ENCODE measurements at regions not wholly inside any gene's neighbourhood (a gene's known extent, or its start where the extent isn't known, plus 50 kb on each side); places are given as distances from the start of the nearest gene placed in this dataset.

DNA sequence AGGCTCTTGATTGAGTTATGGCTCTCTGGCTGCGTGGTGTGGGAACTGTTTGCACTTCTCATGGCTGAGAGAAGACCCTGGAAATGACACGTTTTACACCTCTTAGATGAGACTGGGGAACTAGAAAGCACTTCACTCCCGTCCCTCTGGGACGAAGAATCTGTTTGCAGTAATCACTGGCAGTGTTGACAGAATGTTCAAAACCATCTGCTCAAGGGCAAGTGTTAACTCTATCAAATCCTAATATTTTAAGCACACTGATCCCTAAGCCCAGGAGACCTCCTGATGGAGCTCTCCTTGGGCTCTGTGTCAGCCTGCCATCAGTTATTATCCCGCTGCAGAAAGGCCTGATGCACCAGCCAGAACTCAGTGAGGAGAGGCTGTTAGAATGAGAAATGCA lies 323.8 kb upstream of the DNAJC19 start:
- DNase-seq (ENCODE audit: extremely low read depth, low read depth): no peak

DNA sequence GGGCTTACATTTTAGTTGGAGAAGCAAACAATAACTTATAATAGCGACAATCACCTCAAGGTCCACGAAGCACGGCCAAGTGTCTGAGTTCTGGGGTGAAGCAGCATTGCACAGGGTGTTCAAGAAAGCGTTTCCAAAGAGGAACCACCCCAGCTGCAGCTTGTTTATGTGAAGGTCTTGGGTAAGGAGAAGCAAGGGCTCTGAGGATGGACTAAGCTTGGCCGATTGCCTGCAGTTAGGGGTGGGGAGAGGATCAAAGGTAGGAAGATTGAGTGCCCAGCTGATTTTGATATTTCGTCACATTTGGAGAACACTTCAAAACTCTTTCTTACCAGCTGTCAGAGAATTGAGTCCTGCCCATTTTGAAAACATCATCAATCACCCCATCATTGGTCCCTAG lies 321.6 kb upstream of the DNAJC19 start:
- TF ChIP-seq, protein P1, sequence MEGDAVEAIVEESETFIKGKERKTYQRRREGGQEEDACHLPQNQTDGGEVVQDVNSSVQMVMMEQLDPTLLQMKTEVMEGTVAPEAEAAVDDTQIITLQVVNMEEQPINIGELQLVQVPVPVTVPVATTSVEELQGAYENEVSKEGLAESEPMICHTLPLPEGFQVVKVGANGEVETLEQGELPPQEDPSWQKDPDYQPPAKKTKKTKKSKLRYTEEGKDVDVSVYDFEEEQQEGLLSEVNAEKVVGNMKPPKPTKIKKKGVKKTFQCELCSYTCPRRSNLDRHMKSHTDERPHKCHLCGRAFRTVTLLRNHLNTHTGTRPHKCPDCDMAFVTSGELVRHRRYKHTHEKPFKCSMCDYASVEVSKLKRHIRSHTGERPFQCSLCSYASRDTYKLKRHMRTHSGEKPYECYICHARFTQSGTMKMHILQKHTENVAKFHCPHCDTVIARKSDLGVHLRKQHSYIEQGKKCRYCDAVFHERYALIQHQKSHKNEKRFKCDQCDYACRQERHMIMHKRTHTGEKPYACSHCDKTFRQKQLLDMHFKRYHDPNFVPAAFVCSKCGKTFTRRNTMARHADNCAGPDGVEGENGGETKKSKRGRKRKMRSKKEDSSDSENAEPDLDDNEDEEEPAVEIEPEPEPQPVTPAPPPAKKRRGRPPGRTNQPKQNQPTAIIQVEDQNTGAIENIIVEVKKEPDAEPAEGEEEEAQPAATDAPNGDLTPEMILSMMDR (IDR thresholded peaks at IDR 0.05; ENCODE audit: low read depth, low read length): no peak
- DNase-seq (ENCODE audit: extremely low read depth, low read depth): no peak

More for the DNA sequence above, 323.8 kb upstream of the DNAJC19 start:
- TF ChIP-seq, protein P1 (IDR thresholded peaks at IDR 0.05; ENCODE audit: low read depth, low read length): no peak

DNA sequence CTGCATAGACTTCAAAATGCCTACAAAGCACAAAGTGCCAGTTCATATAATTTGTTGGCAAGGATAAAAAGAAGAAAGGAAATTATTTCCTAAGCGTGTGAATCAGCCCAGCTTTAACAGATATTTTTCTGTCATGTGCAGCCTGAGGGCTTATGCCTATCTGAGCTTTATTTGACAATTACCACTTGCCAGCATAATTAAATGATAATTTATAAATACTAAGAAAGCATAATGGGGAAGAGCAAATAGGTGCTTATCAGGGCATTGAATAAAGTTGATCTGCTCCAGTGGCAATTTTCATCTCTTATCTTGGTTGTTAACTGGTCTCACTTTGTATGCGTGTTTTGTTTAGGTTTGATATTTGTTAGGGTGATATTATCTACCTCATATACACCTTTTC lies 313.4 kb upstream of the DNAJC19 start:
- DNase-seq (ENCODE audit: extremely low read depth, low read depth): no peak
- TF ChIP-seq, protein P1 (IDR thresholded peaks at IDR 0.05; ENCODE audit: low read depth, low read length): no peak

DNA sequence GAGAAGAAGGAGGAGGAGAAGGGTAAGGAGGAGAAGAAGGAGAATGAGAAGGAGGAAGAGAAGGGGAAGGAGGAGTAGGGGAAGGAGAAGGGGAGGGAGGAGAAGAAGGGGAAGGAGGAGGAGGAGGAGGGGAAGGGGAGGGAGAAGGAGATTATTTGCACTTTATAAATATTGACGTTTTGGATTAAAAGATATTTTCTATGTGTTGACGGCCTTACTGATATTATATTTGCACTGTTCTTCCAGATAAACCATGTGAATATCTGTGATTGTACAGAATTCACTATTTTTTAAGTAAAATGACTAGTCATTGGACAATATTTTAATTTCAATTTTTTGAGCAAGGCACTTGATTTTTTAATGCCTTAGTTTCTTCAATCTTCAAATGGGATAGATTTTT lies 310.5 kb upstream of the DNAJC19 start:
- no peak for DNase-seq (ENCODE audit: extremely low read depth, low read depth)
- TF ChIP-seq, protein P1 (IDR thresholded peaks at IDR 0.05; ENCODE audit: low read depth, low read length): no peak

DNA sequence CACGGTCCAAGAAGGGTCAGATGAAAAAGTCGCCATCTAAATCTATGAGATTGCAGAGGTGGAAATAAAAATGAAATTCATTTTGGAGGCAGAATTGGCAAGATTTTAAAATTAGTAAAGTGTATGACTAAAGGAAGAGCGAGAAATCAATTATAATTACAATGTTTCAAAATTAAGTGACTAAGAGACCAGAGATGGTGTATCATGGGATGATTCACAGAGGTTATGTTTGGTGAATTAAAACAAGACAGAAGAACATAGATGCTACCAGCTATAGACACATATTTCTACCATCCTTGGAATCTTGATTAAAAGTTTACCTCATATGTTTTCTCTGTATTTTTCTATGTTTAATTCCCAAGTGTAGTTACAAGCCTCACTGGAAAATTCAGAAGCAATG lies 308.9 kb upstream of the DNAJC19 start:
- TF ChIP-seq, protein P1 (IDR thresholded peaks at IDR 0.05; ENCODE audit: low read depth, low read length): no peak
- no peak for DNase-seq (ENCODE audit: extremely low read depth, low read depth)

DNA sequence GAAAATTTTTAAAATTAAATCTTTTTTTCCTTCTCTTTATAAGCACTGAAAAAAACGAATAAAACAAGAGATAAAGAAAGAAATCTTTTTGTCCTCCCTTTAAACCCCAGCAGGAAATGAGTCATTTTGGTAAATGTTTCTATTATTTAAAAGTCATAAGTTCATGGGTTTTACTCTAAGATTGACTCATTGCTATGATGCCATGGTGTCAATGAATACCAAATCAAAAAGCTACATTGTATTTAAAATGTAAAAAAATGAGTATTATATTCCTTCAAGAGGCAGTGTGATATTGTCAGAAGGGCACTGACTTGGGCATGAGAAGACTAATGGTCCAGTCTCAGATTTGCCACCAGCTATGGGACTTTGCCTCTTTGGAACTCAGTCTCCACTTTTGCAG lies 303.4 kb upstream of the DNAJC19 start:
- no peak for DNase-seq (ENCODE audit: extremely low read depth, low read depth)
- TF ChIP-seq, protein P1 (IDR thresholded peaks at IDR 0.05; ENCODE audit: low read depth, low read length): no peak

DNA sequence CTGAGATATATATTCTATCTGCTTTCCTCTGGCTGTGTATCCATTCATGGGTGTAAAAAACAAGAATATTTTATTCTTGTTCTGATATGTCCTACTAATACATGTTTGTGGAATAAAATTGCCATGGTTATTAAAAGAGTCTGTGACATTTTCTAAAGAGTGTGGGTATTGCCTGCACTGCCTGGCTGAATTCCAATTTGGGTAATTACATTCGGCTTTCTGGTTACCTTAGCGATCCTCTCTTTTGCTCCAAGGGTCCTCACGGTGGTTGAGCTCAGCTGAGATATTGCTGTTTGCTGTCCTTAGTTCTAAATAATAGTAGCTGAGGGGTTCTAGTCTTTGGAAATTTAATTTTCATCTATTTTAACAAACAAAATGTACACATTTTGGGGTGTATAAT lies 301.4 kb upstream of the DNAJC19 start:
- TF ChIP-seq, protein P1 (IDR thresholded peaks at IDR 0.05; ENCODE audit: low read depth, low read length): no peak
- DNase-seq (ENCODE audit: extremely low read depth, low read depth): no peak
